Choroid plexus epithelial cell (primary cell): ENCODE measurements at regions not wholly inside any gene's neighbourhood (a gene's known extent, or its start where the extent isn't known, plus 50 kb on each side); places are given as distances from the start of the nearest gene placed in this dataset.

Source experiments
- DNase-seq: peaks from one replicate; pipeline ENCODE4 v3.0.0-alpha.2; 2010; ENCODE audit warnings: low read depth
- H3K4me3 ChIP-seq: 2 replicates; pipeline ENCODE4 v1.5.1; 2011; ENCODE audit warnings: low read depth, mild to moderate bottlenecking, control low read depth, low read length, moderate library complexity
- TF ChIP-seq, protein P1 (sequence below): conservative IDR thresholded peaks from 2 replicates; pipeline ENCODE4 v1.5.1; 2011; ENCODE audit warnings: low read depth, mild to moderate bottlenecking, control low read depth, inconsistent platforms, low read length, moderate library complexity

DNA sequence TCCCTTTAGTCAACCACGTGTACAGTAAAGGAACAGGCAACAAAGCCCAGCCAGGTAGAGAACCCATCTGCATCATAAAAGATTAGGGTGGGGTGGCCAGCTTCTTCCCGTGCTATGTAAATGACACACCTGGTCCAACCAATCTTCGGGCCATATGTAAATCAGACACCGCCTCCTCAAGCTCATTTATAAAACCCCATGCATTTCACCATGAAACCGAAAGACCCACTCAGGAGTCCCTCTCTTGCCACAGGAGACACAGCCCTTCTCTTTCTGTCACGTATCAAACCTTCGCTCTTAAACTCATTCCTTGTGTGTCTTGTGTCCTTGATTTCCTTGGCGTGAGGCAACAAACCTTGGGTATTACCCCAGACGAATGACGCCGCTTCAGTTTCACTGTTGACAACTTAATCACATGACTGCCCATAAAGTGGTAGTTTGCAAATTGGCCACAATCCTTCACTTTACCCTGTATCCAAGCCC lies 59.8 kb upstream of the TBPL2 start:
- no peak overlapping the region for H3K4me3 ChIP-seq
- TF ChIP-seq, protein P1, sequence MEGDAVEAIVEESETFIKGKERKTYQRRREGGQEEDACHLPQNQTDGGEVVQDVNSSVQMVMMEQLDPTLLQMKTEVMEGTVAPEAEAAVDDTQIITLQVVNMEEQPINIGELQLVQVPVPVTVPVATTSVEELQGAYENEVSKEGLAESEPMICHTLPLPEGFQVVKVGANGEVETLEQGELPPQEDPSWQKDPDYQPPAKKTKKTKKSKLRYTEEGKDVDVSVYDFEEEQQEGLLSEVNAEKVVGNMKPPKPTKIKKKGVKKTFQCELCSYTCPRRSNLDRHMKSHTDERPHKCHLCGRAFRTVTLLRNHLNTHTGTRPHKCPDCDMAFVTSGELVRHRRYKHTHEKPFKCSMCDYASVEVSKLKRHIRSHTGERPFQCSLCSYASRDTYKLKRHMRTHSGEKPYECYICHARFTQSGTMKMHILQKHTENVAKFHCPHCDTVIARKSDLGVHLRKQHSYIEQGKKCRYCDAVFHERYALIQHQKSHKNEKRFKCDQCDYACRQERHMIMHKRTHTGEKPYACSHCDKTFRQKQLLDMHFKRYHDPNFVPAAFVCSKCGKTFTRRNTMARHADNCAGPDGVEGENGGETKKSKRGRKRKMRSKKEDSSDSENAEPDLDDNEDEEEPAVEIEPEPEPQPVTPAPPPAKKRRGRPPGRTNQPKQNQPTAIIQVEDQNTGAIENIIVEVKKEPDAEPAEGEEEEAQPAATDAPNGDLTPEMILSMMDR: no peak
- no peak for DNase-seq

DNA sequence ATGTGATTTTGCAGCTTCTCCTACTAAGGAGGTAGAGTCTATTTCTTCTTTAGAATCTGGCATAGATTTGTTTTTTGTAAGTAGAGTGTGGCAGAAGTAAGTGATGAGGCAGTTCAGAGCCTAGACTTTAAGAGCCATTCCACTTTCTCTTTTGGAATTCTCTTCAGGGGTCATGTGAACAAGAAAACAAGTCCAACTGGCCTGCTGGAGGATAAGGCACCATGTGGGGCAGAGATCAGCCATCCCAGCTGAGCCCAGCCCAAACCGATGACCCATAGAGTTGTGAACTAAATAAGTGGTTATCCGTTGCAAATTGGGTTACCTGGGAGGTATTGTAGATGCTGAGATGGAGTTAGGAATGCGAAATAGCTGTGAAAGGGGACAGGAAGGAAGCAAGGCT lies 60.3 kb upstream of the TBPL2 start:
- no peak for DNase-seq
- no peak overlapping the region for H3K4me3 ChIP-seq
- TF ChIP-seq, protein P1: no peak

DNA sequence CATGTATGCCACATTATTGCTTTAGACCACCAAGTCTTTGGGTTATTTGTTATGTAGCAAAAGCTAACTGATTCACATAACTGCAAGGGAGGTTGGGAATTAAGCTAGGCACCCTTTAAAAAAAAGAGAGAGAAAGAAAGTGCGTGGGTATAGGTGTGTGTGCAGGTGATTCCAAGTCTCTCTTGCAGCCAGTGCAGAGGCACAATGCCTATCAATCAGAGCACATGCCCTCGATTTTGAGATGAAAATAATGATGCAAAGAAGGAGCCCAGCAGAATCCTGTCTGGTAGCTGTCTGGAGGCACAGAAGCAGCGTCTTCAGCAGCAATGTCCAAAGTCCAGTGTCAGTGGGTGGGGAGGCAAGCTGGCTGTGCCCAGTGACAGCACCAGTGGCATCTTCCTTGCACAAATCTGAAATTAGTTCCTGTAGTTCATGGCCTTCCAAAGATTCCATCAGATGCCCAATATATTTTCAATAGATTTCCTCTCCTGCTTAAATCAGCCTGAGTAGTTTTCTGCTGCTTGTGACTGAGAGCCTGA lies 62.4 kb upstream of the TBPL2 start:
- no peak overlapping the region for H3K4me3 ChIP-seq
- DNase-seq: no peak
- TF ChIP-seq, protein P1: no peak

DNA sequence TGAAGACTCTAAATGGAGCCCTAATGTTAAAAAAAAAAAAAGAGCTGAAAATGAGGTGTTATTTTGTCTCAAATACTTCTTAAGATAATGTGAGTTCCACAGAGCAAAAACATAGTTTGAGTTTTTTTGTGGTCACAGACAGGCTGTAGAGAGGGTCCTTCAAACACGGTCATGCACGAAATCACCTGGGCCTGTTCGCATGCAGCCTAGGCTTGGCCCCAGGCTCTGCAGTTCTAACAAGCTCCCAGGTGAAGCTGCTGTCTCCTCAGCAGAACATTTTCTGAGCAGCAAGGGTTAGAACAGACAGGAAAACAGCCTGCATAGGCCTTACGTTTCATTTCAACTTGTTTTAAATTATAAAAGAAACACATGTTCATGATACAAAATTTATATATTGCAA lies 65.4 kb upstream of the TBPL2 start:
- H3K4me3 ChIP-seq: no peak overlapping the region
- TF ChIP-seq, protein P1: no peak
- no peak for DNase-seq

DNA sequence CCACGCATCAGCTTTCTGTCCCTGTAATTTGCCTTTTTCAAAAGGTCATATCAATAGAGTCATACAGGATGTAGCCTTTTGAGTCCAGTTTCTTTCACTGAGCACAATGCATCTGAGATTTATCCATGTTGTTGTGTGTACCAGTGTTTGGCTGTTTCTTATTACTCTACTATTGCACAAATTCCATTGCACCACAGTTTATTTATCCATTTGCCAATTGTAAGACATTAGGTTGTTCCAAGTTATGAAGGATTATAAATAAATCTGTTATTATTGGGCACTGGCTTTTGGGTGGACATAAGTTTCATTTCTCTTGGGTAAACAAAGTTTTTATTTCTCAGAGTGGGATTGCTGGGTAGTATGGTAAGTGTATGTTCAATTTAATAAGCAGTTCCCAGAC lies 68.3 kb upstream of the TBPL2 start:
- no peak overlapping the region for H3K4me3 ChIP-seq
- DNase-seq: no peak
- TF ChIP-seq, protein P1: no peak

DNA sequence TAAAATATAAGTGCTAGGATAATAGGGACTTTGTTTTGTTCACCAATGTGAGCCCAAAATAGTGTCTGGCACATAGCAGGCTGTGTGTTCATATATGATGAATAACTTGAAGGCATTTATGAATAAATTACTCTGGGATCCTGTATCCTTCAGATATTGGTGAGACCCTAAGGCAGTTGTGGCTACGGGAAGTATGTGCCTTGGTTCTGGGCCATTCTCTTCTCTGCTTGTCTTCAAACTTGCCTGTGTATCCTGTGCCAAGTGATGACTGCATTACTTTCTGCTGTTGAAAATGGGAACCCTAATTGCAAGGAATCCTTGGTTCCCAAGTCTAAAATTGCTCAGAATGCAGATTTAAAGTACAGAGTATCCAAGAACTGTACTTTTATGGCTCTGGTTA lies 67.6 kb upstream of the KTN1 start:
- no peak for DNase-seq
- no peak overlapping the region for H3K4me3 ChIP-seq
- TF ChIP-seq, protein P1: no peak

DNA sequence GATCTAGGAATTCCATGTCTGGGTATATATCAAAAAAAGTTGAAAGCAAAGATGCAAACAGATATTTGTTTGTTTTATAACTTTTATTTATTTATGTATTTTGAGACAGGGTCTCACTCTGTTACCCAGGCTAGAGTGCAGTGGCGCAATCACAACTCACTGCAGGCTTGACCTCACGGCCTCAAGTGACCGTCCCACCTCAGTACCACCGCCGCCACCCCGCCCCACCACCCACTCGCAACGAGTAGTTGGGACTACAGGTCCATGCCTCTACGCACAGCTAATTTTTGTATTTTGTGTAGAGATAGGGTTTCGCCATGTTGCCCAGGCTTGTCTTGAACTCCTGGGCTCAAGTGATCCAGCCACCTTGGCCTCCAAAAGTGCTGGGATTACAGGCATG lies 66.5 kb upstream of the KTN1 start:
- no peak overlapping the region for H3K4me3 ChIP-seq
- DNase-seq: no peak
- TF ChIP-seq, protein P1: no peak
